ENCODE measurements at regions not wholly inside any gene's neighbourhood (a gene's known extent, or its start where the extent isn't known, plus 50 kb on each side); places are given as distances from the start of the nearest gene placed in this dataset.
A peak's percentile ranks its signal among the peaks of the same experiment; 100 is the strongest.

GRCh38 chr20:57868310-57868709 lies 158.5 kb upstream of the PMEPA1 start:
- DNase-seq, result no peak

- DNase-seq, result no peak
These were observed 158.0 kb upstream of the PMEPA1 start for GRCh38 chr20:57867807-57868206.

- no peak for DNase-seq
These were observed 157.5 kb upstream of the PMEPA1 start for GRCh38 chr20:57867181-57867803.

- DNase-seq, result no peak
These were observed 156.7 kb upstream of the PMEPA1 start for GRCh38 chr20:57866250-57867106.

- DNase-seq, result no peak
These were observed 155.5 kb upstream of the PMEPA1 start for GRCh38 chr20:57865266-57865665.

- DNase-seq, result no peak
These were observed 150.8 kb upstream of the PMEPA1 start for GRCh38 chr20:57860576-57860975.

- no peak for DNase-seq
These were observed 148.2 kb upstream of the PMEPA1 start for GRCh38 chr20:57857969-57858368.

- no peak for DNase-seq
These were observed 147.3 kb upstream of the PMEPA1 start for GRCh38 chr20:57857118-57857517.

GRCh38 chr20:57856658-57857057 lies 146.8 kb upstream of the PMEPA1 start:
- peak; percentile 18 for DNase-seq

- no peak for DNase-seq
These were observed 142.0 kb upstream of the PMEPA1 start for GRCh38 chr20:57851796-57852195.

- DNase-seq, result no peak
These were observed 141.3 kb upstream of the PMEPA1 start for GRCh38 chr20:57851025-57851682.

- DNase-seq, result no peak
These were observed 139.9 kb upstream of the PMEPA1 start for GRCh38 chr20:57849521-57850215.

- DNase-seq, result no peak
These were observed 139.3 kb upstream of the PMEPA1 start for GRCh38 chr20:57849121-57849520.

- DNase-seq, result no peak
These were observed 138.5 kb upstream of the PMEPA1 start for GRCh38 chr20:57848282-57848681.

GRCh38 chr20:57847104-57847503 lies 137.3 kb upstream of the PMEPA1 start:
- no peak for DNase-seq

- DNase-seq, result no peak
These were observed 135.1 kb upstream of the PMEPA1 start for GRCh38 chr20:57844626-57845596.

- DNase-seq, result no peak
These were observed 134.3 kb upstream of the PMEPA1 start for GRCh38 chr20:57843941-57844625.

GRCh38 chr20:57842720-57843119 lies 132.9 kb upstream of the PMEPA1 start:
- DNase-seq, result no peak

GRCh38 chr20:57841297-57841866 lies 131.6 kb upstream of the PMEPA1 start:
- DNase-seq, result no peak

- no peak for DNase-seq
These were observed 130.9 kb upstream of the PMEPA1 start for GRCh38 chr20:57840504-57841296.
